BE2C (cell line): ENCODE measurements at regions not wholly inside any gene's neighbourhood (a gene's known extent, or its start where the extent isn't known, plus 50 kb on each side); places are given as distances from the start of the nearest gene placed in this dataset.
"Not testable (repeated sequence)": the region's sequence is repeated elsewhere in the genome, so short reads cannot be mapped to it uniquely, and the experiment has no call there.

Source experiments
- DNase-seq: peaks from one replicate; pipeline ENCODE4 v3.0.0-alpha.2; 2020
- H3K27me3 ChIP-seq: fragments of 250-450 bp; sonication (Bioruptor Pico); 2 replicates; pipeline ENCODE4 v1.5.1; 2020; ENCODE audit warnings: mild to moderate bottlenecking
- H3K36me3 ChIP-seq: fragments of 250-450 bp; sonication (Bioruptor Pico); 2 replicates; pipeline ENCODE4 v1.5.1; 2020; ENCODE audit warnings: mild to moderate bottlenecking
- H3K4me1 ChIP-seq: fragments of 250-450 bp; sonication (Bioruptor Pico); 2 replicates; pipeline ENCODE4 v1.5.1; 2020
- H3K4me3 ChIP-seq: 2 replicates; pipeline ENCODE4 v1.5.1; 2011; ENCODE audit warnings: low read depth, low read length
- H3K9me3 ChIP-seq: fragments of 250-450 bp; sonication (Bioruptor Pico); 2 replicates; pipeline ENCODE4 v1.5.1; 2020
- TF ChIP-seq, protein P1 (sequence below): IDR thresholded peaks from 2 replicates; pipeline ENCODE4 v1.5.1; 2012; ENCODE audit warnings: mild to moderate bottlenecking, low read depth, low read length

DNA sequence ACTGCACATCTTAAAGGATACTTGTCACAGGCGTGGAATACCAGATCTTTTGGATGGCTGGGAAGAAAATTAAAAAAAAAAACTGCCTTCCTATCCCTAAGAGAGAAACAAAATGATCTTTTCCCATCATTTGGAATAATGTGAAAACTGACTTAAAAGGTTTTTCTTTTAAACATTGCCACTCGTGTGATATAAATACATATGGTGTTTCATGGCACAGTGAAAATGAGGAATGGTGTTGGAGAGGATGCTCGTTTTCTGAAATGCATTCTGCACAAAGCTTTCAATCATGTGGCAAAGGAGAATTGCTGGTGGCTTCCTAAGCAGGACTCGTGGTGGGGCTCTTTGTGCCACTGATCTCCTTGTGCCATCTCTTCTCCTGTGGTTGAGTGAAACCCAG is 74.9 kb upstream of the LRRC4C start:
- Histone ChIP-seq H3K27me3 (no peaks in the 10 kb centered on the region), H3K4me3 (no peak overlapping the region), H3K4me1 (no peaks in the 10 kb centered on the region), H3K9me3 (no peaks in the 10 kb centered on the region), H3K36me3 (no peaks in the 10 kb centered on the region)
- no peak for DNase-seq
- TF ChIP-seq, protein P1, sequence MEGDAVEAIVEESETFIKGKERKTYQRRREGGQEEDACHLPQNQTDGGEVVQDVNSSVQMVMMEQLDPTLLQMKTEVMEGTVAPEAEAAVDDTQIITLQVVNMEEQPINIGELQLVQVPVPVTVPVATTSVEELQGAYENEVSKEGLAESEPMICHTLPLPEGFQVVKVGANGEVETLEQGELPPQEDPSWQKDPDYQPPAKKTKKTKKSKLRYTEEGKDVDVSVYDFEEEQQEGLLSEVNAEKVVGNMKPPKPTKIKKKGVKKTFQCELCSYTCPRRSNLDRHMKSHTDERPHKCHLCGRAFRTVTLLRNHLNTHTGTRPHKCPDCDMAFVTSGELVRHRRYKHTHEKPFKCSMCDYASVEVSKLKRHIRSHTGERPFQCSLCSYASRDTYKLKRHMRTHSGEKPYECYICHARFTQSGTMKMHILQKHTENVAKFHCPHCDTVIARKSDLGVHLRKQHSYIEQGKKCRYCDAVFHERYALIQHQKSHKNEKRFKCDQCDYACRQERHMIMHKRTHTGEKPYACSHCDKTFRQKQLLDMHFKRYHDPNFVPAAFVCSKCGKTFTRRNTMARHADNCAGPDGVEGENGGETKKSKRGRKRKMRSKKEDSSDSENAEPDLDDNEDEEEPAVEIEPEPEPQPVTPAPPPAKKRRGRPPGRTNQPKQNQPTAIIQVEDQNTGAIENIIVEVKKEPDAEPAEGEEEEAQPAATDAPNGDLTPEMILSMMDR: no peak

DNA sequence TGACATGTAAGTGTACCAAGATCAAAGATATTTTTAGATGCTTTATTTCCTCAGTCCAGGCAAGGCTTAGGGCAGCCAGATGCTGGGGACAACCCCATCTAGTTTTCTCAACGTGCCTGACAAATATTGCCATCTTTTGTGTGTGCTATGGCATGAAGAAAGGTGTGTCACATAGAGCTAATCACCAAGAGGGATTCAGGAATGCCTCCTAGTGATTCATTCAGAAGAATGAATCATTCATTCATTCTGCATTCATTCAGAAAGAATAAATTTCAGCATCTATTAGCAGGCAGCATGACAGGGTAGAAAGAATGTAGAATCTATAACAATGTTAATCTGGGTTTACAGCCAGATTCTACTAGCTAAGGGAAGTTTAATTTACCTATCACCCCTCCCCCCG is 75.4 kb upstream of the LRRC4C start:
- DNase-seq: no peak
- Histone ChIP-seq H3K4me3 (no peak overlapping the region), H3K36me3 (no peaks in the 10 kb centered on the region), H3K9me3 (no peaks in the 10 kb centered on the region), H3K4me1 (no peaks in the 10 kb centered on the region), H3K27me3 (no peaks in the 10 kb centered on the region)
- TF ChIP-seq, protein P1: no peak

DNA sequence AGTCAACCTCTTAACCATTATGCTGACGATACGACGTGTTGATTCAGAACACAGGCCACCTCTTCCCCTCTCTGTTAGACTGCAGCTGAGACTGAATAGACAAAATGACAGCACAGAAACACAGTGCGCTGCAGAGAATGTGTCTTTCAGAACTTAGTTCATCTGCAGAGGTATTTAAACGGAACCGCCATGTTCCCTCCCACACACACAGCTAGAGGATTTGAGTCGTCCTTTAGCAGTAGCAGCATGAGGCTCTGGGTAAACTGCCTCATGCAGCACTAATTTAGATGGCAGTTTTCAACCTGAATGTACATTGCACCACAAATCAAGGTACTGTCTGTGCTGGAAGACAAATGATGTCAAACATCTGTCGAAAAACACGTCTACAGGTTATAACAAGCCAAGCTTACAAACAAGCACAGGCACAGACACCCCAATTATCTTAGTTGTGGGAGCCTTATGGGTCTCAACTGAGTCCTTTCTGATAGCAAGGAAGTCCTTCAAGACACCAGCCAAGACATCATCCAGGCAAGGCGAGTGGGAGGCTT is 76.6 kb upstream of the LRRC4C start:
- no peaks in the 10 kb centered on the region for H3K4me1 ChIP-seq
- no peak for DNase-seq
- H3K4me3 ChIP-seq: no peak overlapping the region
- no peaks in the 10 kb centered on the region for H3K27me3 ChIP-seq
- H3K36me3 ChIP-seq: no peaks in the 10 kb centered on the region
- H3K9me3 ChIP-seq: no peaks in the 10 kb centered on the region
- TF ChIP-seq, protein P1: no peak

DNA sequence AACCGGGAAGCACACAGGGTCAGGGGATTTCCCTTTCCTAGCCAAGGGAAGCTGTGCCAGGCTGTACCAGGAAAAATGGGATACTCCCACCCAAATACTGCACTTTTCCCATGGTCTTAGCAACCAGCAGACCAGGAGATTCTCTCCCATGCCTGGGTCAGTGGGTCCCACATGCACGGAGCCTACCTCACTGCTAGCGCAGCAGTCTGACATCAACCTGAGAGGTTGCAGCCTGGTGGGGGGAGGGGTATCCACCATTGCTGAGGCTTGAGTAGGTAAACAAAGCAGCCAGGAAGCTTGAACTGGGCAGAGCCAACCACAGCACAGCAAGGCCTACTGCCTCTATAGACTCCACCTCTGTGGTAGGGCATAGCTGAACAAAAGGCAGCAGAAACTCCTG is 85.5 kb upstream of the LRRC4C start:
- not testable (repeated sequence) for H3K27me3 ChIP-seq, H3K9me3 ChIP-seq, H3K4me1 ChIP-seq, H3K4me3 ChIP-seq, DNase-seq, H3K36me3 ChIP-seq

DNA sequence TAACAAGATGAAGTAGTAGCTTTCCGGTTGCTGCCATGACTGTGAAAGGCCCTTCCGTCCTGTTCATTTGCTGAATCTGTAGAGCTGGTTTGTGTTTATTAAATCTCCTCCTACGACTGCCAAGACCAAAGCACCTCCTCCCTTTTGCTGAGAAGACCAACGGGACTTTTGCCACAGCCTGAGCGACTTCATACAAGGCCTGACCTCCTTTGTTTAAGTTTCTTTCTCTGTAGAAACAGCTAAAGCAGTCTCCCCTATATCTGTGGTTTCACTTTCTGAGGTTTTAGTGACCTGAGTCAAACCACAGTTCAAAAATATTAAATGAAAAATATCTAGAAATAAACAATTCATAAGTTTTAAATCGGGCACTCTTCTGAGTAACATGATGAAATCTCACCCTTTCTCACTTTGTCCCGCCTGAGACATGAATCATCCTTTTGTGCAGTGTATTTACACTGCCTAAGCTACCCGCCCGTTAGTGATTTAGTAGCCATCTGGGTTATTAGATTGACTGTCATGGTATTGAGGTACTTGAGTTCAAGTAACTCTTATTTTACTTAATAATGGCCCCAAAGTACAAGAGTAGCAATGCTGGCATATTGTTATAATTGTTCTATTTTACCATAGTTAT is 119.1 kb upstream of the LRRC4C start:
- Histone ChIP-seq H3K36me3 (no peaks in the 10 kb centered on the region), H3K9me3 (no peaks in the 10 kb centered on the region), H3K4me3 (no peak overlapping the region), H3K27me3 (no peaks in the 10 kb centered on the region), H3K4me1 (no peaks in the 10 kb centered on the region)
- no peak for DNase-seq
- TF ChIP-seq, protein P1: no peak

DNA sequence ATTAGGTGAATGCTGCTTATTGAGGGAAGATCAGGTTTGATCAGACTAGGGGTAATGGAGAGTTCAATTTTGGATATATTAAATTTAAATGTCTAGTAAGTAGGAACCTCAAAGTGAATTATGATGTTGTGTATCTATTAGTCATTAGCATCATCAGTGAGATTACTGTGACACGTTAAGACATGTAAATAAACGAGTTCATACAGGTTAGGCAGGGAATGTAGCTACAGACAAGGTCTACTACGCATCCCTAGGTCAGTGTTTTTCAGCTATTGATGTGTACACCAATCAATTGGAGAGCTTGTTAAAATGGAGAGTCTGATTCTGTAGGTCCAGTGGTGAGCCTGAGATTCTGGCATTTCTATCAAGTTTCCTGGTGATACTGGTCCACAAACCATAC is 120.1 kb upstream of the LRRC4C start:
- no peak overlapping the region for H3K4me3 ChIP-seq
- no peaks in the 10 kb centered on the region for H3K4me1 ChIP-seq
- H3K36me3 ChIP-seq: no peaks in the 10 kb centered on the region
- no peaks in the 10 kb centered on the region for H3K9me3 ChIP-seq
- no peak for DNase-seq
- no peaks in the 10 kb centered on the region for H3K27me3 ChIP-seq
- TF ChIP-seq, protein P1: no peak
